GM18951 (cell line): ENCODE measurements at regions not wholly inside any gene's neighbourhood (a gene's known extent, or its start where the extent isn't known, plus 50 kb on each side); places are given as distances from the start of the nearest gene placed in this dataset.

ENCODE experiments used
- POLR2A ChIP-seq: IDR thresholded peaks from 4 replicates; pipeline ENCODE4 v1.6.1; 2011; ENCODE audit warnings: mild to moderate bottlenecking; ENCODE audit not compliant: insufficient read length, insufficient read depth; ENCODE audit errors: extremely low read depth
- in situ Hi-C: fragments of 300-500 bp; cut with MboI; formaldehyde crosslinking; loops from one replicate; pipeline ENCODE4 v1.12.0; 2022; ENCODE audit warnings: low sequenced_read_pairs, mixed read lengths, inconsistent platforms; ENCODE audit not compliant: unreplicated experiment

- in situ Hi-C loops = no loop called here
- TF ChIP-seq POLR2A = no peak
Measured at GRCh38 chr13:34542321-34542720, 399.7 kb upstream of the NBEA start.

DNA sequence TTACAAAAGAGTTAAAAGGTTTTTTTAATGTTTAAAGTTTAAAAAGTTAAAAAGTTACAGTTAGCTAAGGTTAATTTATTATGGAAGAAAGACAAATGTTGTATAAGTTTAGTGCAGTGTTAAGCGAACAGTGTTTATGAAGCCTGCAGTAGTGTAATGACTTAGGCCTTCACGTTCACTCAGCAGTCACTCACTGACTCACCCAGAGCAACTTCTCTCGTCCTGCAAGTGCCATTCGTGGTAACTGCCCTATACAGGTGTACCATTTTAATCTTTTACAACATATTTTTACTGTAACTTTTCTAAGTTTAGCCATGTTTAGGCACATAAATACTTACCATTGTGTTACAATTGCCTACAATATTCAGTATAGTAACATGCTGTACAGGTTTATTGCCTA lies 398.2 kb upstream of the NBEA start:
- in situ Hi-C loops = no loop called here
- TF ChIP-seq POLR2A = no peak

DNA sequence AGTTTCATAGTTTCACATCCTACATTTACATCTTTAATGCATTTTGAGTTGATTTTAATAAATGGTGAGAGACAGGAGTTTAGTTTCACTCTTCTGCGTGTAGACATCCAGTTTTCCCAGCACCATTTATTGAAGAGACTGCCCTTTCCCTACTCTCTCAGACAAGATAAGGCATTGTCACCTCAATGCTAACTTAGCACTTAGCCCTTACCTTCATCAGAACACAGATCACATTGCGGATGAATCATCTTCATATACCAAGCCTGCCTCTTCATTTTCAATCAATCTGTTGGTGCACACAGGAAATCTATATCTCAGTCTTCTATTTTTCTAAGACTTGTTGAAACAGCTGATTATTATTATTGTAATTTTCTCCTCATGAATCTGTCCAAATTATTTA lies 396.6 kb upstream of the NBEA start:
- in situ Hi-C loops = no loop called here
- TF ChIP-seq POLR2A = no peak

GRCh38 chr13:34546344-34547250 lies 395.5 kb upstream of the NBEA start:
- in situ Hi-C loops = no loop called here
- no peak for TF ChIP-seq POLR2A

DNA sequence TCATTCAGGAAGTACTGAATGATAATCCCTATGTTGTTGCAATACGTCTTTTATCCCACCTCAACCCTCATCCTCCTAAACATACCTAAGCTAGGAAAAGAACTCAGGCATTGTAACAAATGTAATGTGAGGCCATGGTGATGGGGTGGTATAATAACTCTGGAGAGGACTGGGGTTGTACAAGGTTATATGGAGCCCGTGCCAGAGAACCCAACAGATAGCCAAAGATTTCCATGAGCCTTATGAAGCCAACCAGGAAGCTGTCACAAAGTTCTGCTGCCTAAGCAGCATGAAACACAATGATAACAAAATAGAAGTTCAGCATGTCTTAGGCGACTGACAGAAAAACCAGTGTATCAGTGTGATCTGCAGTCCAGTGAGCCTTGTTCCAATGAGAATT lies 394.1 kb upstream of the NBEA start:
- no peak for TF ChIP-seq POLR2A
- in situ Hi-C loops = no loop called here

- in situ Hi-C loops = no loop called here
- TF ChIP-seq POLR2A = no peak
Measured at GRCh38 chr13:34553376-34553775, 388.7 kb upstream of the NBEA start.

DNA sequence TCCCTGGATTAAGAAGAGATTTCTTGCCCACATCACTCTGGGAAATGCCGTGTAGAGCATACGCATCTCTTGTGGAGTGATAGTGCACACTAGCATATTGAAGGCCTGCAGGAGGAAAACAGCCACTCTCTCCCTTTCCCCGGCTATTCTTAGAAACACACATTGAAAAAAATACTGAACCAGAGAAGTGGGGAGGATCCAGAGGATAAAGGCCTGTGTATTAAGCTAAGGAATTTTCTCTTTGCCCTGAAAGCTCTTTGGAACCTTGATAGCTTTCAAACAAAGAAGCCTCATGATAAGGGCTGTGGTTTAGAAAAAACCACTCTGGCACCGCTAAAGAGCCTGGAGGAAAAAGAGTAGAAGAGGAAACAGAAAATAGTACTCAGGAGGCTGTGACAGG lies 386.1 kb upstream of the NBEA start:
- in situ Hi-C loops = no loop called here
- no peak for TF ChIP-seq POLR2A

- no peak for TF ChIP-seq POLR2A
- in situ Hi-C loops = no loop called here
Measured at GRCh38 chr13:34561033-34561432, 381.0 kb upstream of the NBEA start.

DNA sequence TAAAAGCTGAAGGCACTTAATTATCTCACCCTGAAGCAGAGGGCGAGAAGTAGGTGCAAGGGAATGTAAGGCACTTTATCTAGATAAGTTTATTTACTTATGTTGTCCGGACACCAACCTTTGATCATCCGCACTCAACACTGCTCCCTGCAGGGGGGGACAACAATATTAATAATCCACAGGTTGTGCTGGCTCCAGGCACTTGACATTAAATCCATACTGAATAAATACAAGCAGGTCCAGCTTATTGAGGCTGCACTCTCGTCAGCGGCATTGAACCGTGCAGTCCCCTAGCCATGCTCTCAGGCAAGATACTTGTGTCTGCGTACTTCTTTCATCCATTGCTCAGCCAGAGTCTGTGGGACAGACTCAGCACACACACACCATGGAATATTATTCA lies 374.5 kb upstream of the NBEA start:
- in situ Hi-C loops = no loop called here
- TF ChIP-seq POLR2A = no peak

GRCh38 chr13:34570698-34571353 lies 371.2 kb upstream of the NBEA start:
- in situ Hi-C loops = no loop called here
- no peak for TF ChIP-seq POLR2A

DNA sequence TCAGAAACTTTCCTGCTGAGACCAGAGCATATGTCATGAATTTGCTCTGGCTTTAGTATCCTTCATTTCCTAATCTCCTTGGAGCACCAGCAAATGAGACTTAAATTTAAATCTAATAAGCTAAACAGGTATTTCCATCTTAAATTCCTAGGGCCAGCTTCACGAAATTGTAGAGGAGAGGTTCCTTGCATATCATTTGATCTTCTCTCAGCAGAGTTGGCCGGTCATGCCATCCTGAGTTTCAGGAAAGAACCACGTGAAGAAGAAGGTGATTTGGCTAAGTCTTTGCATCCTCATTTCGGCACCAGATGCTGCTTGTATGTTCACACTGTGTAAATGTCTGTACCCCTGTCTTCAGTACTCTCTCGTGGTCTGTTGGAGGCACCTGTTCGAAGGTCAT lies 370.4 kb upstream of the NBEA start:
- in situ Hi-C loops = no loop called here
- no peak for TF ChIP-seq POLR2A

GRCh38 chr13:34577051-34577450 lies 365.0 kb upstream of the NBEA start:
- TF ChIP-seq POLR2A = no peak
- in situ Hi-C loops = no loop called here

GRCh38 chr13:34578471-34578870 lies 363.6 kb upstream of the NBEA start:
- in situ Hi-C loops = no loop called here
- TF ChIP-seq POLR2A = no peak

GRCh38 chr13:34578917-34579316 lies 363.2 kb upstream of the NBEA start:
- no peak for TF ChIP-seq POLR2A
- in situ Hi-C loops = no loop called here
